OCI-LY1 (cell line): ENCODE measurements at regions not wholly inside any gene's neighbourhood (a gene's known extent, or its start where the extent isn't known, plus 50 kb on each side); places are given as distances from the start of the nearest gene placed in this dataset.

Experiments used
- H2AFZ ChIP-seq: fragments of 200-600 bp; sonication (generic), shearing (Covaris generic); 2 replicates; pipeline ENCODE4 v1.6.0; 2014; ENCODE audit warnings: antibody characterized with exemption, mild to moderate bottlenecking, low read length
- H3F3A ChIP-seq: fragments of 200-600 bp; sonication (generic), shearing (Covaris generic); 2 replicates; pipeline ENCODE4 v1.6.0; 2014; ENCODE audit warnings: mild to moderate bottlenecking, antibody characterized with exemption, low read length, moderate library complexity; ENCODE audit not compliant: insufficient read depth
- H3K27ac ChIP-seq: fragments of 200-600 bp; sonication (generic); 2 replicates; pipeline ENCODE4 v1.5.1; 2014; ENCODE audit warnings: low read length, mixed run types, mild to moderate bottlenecking, low read depth; ENCODE audit not compliant: poor library complexity, severe bottlenecking
- H3K27me3 ChIP-seq: fragments of 200-600 bp; sonication (generic); 2 replicates; pipeline ENCODE4 v1.6.0; 2014; ENCODE audit warnings: antibody characterized with exemption, mild to moderate bottlenecking, low read length, moderate library complexity; ENCODE audit not compliant: insufficient read depth
- H3K36me3 ChIP-seq: fragments of 200-600 bp; sonication (generic); 2 replicates; pipeline ENCODE4 v1.6.1; 2014; ENCODE audit warnings: mild to moderate bottlenecking, antibody characterized with exemption, low read length, moderate library complexity, mixed read lengths; ENCODE audit not compliant: insufficient read depth
- H3K4me1 ChIP-seq: fragments of 200-600 bp; sonication (generic); 2 replicates; pipeline ENCODE4 v1.5.1; 2014; ENCODE audit warnings: mild to moderate bottlenecking, low read length, moderate library complexity; ENCODE audit not compliant: insufficient read depth, severe bottlenecking
- H3K4me2 ChIP-seq: fragments of 200-600 bp; sonication (generic), shearing (Covaris generic); 2 replicates; pipeline ENCODE4 v1.6.1; 2014; ENCODE audit warnings: low read length
- H3K4me3 ChIP-seq: fragments of 200-600 bp; sonication (generic); 2 replicates; pipeline ENCODE4 v1.5.1; 2014; ENCODE audit warnings: low read length, low read depth, mild to moderate bottlenecking, mixed read lengths; ENCODE audit not compliant: poor library complexity, severe bottlenecking
- H3K79me2 ChIP-seq: fragments of 200-600 bp; shearing (Covaris generic); 2 replicates; pipeline ENCODE4 v1.6.1; 2016; ENCODE audit warnings: mixed run types, low read length, mixed read lengths; ENCODE audit not compliant: insufficient read depth
- H3K9ac ChIP-seq: fragments of 200-600 bp; sonication (generic), shearing (Covaris generic); 2 replicates; pipeline ENCODE4 v1.6.1; 2014; ENCODE audit warnings: mild to moderate bottlenecking, low read length, mixed read lengths
- H3K9me2 ChIP-seq: fragments of 200-600 bp; sonication (generic), shearing (Covaris generic); 2 replicates; pipeline ENCODE4 v1.6.1; 2014; ENCODE audit warnings: low read depth, mild to moderate bottlenecking, low read length, mixed read lengths
- H3K9me3 ChIP-seq: fragments of 200-600 bp; shearing (Covaris generic); 2 replicates; pipeline ENCODE4 v1.6.1; 2014; ENCODE audit warnings: low read length, mixed read lengths
- H4K20me1 ChIP-seq: fragments of 200-600 bp; sonication (generic), shearing (Covaris generic); 2 replicates; pipeline ENCODE4 v1.6.0; 2016; ENCODE audit warnings: mild to moderate bottlenecking, low read length; ENCODE audit not compliant: insufficient read depth
- CTCF ChIP-seq: fragments of 200-600 bp; sonication (generic), shearing (Covaris generic); IDR thresholded peaks from 2 replicates; pipeline ENCODE4 v1.5.1; 2017; ENCODE audit warnings: mild to moderate bottlenecking, antibody characterized with exemption, low read length, moderate library complexity, mixed read lengths
- EZH2 ChIP-seq: fragments of 200-600 bp; sonication (generic), shearing (Covaris generic); IDR thresholded peaks from 2 replicates; pipeline ENCODE4 v1.8.0; 2017; ENCODE audit warnings: borderline replicate concordance, mixed run types, mild to moderate bottlenecking, antibody characterized with exemption, low read length, moderate library complexity, mixed read lengths

DNA sequence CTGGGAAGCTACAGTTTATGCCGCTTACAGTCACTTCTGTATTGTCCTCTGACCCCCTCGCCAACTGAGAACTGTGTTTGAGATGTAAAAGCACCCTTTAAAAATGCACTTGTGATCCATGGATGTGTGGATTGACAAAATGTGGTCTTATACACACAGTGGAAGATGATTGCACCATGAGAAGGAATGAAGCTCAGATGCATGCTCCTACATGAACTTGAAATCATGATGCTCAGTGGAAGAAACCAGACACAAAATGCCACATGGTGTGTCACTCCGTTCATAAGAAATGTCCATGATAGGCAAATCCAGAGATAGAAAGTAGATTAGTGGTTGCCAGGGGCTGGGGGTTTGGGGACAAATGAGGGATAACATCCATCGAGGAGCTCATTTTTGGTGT lies 58.0 kb downstream of the PITPNM2 start:
- Histone ChIP-seq H3K27ac (peak overlapping the region; percentile 93), H2AFZ (no peak overlapping the region), H3K9me3 (no peaks in the 10 kb centered on the region), H3K27me3 (no peaks in the 10 kb centered on the region), H3K4me2 (no peak overlapping the region), H3F3A (peaks cover 4% of the 10 kb centered on the region; the same call in 1 of the 2 replicates), H3K9ac (no peak overlapping the region; the same call in 1 of the 2 replicates), H3K36me3 (peaks cover 46% of the 10 kb centered on the region; the same call in 1 of the 2 replicates), H4K20me1 (no peaks in the 10 kb centered on the region), H3K4me3 (no peak overlapping the region), H3K9me2 (no peaks in the 10 kb centered on the region), H3K4me1 (peaks cover 92% of the 10 kb centered on the region), H3K79me2 (peaks cover 6% of the 10 kb centered on the region; the same call in 1 of the 2 replicates)
- TF ChIP-seq CTCF: no peak
- TF ChIP-seq EZH2: no peak

- Histone ChIP-seq H4K20me1 (no peaks in the 10 kb centered on the region), H3F3A (peaks cover 4% of the 10 kb centered on the region; the same call in 1 of the 2 replicates), H3K36me3 (peaks cover 36% of the 10 kb centered on the region; the same call in 1 of the 2 replicates), H3K9me3 (no peaks in the 10 kb centered on the region), H3K9me2 (no peaks in the 10 kb centered on the region), H3K4me2 (no peak overlapping the region; the same call in 1 of the 2 replicates), H3K79me2 (peaks cover 6% of the 10 kb centered on the region; the same call in 1 of the 2 replicates), H3K4me3 (no peak overlapping the region), H3K27me3 (no peaks in the 10 kb centered on the region), H3K4me1 (peaks cover 97% of the 10 kb centered on the region), H2AFZ (no peak overlapping the region), H3K9ac (no peak overlapping the region; the same call in 1 of the 2 replicates), H3K27ac (peak overlapping the region; percentile 93)
- TF ChIP-seq EZH2 (no peak), CTCF (no peak)
Measured at GRCh38 chr12:123091230-123092150, 59.4 kb downstream of the PITPNM2 start.

GRCh38 chr12:123089631-123090353 lies 61.1 kb downstream of the PITPNM2 start:
- no peaks in the 10 kb centered on the region for H3K9me3 ChIP-seq
- H4K20me1 ChIP-seq: no peaks in the 10 kb centered on the region
- no peaks in the 10 kb centered on the region for H3K27me3 ChIP-seq
- H3K79me2 ChIP-seq: peaks cover 6% of the 10 kb centered on the region; the same call in 1 of the 2 replicates
- peak overlapping the region; percentile 93 for H3K27ac ChIP-seq
- H3F3A ChIP-seq: peaks cover 4% of the 10 kb centered on the region; the same call in 1 of the 2 replicates
- TF ChIP-seq EZH2 (no peak), CTCF (no peak)
- H3K4me1 ChIP-seq: peaks cover 98% of the 10 kb centered on the region
- peaks cover 22% of the 10 kb centered on the region; the same call in 1 of the 2 replicates for H3K36me3 ChIP-seq
- H2AFZ ChIP-seq: no peak overlapping the region
- H3K4me3 ChIP-seq: no peak overlapping the region
- no peaks in the 10 kb centered on the region for H3K9me2 ChIP-seq
- H3K9ac ChIP-seq: peak overlapping the region; percentile 54; the same call in 1 of the 2 replicates
- peak overlapping the region; percentile 35; the same call in 1 of the 2 replicates for H3K4me2 ChIP-seq
